Activated CD8-positive, alpha-beta T cell treated with anti-CD3 and anti-CD28 coated beads for 36 hours (primary cell): ENCODE measurements at regions not wholly inside any gene's neighbourhood (a gene's known extent, or its start where the extent isn't known, plus 50 kb on each side); places are given as distances from the start of the nearest gene placed in this dataset.

Experiments
- ATAC-seq: fragments of 200-7000 bp; cut with Tn5 transposase; one replicate; pipeline ENCODE4 v1.10.0; 2021; ENCODE audit warnings: mild to moderate bottlenecking, moderate library complexity
- CTCF ChIA-PET: fragments of 350-600 bp; sonication (Branson Sonifier 250); formaldehyde crosslinking; loops from one replicate; lab custom pipeline; 2021; ENCODE audit warnings: antibody characterized with exemption; lab: Charles Lee
- POLR2A ChIA-PET: fragments of 350-600 bp; sonication (Branson Sonifier 250); formaldehyde crosslinking; loops from one replicate; lab custom pipeline; 2021; ENCODE audit warnings: antibody characterized with exemption; lab: Charles Lee
- DNase-seq: peaks from one replicate; pipeline ENCODE4 v3.0.0-alpha.2; 2020
- H3K27ac Mint-ChIP-seq: one replicate; pipeline ENCODE4 v1.8.0; 2021; ENCODE audit warnings: mild to moderate bottlenecking, mixed read lengths
- H3K27me3 Mint-ChIP-seq: one replicate; pipeline ENCODE4 v1.8.0; 2021; ENCODE audit warnings: mixed read lengths
- H3K36me3 Mint-ChIP-seq: one replicate; pipeline ENCODE4 v1.8.0; 2021; ENCODE audit warnings: low read depth, mixed read lengths
- H3K4me1 Mint-ChIP-seq: one replicate; pipeline ENCODE4 v1.8.0; 2021; ENCODE audit warnings: low read depth, mixed read lengths
- H3K4me3 Mint-ChIP-seq: one replicate; pipeline ENCODE4 v1.8.0; 2021; ENCODE audit warnings: mild to moderate bottlenecking, moderate library complexity, mixed read lengths
- H3K9me3 Mint-ChIP-seq: one replicate; pipeline ENCODE4 v1.8.0; 2021; ENCODE audit warnings: mixed read lengths
- intact Hi-C: fragments of 100-400 bp; cut with micrococcal nuclease; formaldehyde crosslinking; loops from one replicate; pipeline ENCODE4 v1.10.0; 2022
- TF ChIP-seq, protein P1 (sequence below): fragments of 200-600 bp; IDR thresholded peaks from one replicate; pipeline ENCODE4 v1.8.0; 2022; ENCODE audit warnings: antibody characterized with exemption, mild to moderate bottlenecking

DNA sequence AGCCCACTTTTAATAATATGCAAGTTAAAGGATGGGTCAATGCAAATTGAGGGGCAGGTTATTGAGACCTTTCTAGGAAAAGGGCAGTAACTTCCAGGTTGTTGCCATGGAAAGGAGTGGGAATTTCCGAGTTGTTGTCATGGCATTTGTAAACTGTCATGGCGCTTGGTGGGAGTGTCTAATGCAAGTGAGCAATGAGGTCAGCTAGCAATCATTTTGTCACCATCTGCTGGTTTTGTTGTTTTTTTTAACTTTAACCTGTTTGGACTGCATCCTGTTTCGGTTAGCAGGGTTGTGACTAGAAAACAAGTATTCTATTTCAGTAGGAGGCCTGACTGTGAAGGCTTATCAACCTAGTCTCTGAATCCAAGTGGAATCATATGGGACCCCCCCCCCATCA is 85.8 kb upstream of the TSPAN11 start:
- peaks cover 5% of the 10 kb centered on the region for H3K4me1 Mint-ChIP-seq
- no peaks in the 10 kb centered on the region for H3K36me3 Mint-ChIP-seq
- TF ChIP-seq, protein P1, sequence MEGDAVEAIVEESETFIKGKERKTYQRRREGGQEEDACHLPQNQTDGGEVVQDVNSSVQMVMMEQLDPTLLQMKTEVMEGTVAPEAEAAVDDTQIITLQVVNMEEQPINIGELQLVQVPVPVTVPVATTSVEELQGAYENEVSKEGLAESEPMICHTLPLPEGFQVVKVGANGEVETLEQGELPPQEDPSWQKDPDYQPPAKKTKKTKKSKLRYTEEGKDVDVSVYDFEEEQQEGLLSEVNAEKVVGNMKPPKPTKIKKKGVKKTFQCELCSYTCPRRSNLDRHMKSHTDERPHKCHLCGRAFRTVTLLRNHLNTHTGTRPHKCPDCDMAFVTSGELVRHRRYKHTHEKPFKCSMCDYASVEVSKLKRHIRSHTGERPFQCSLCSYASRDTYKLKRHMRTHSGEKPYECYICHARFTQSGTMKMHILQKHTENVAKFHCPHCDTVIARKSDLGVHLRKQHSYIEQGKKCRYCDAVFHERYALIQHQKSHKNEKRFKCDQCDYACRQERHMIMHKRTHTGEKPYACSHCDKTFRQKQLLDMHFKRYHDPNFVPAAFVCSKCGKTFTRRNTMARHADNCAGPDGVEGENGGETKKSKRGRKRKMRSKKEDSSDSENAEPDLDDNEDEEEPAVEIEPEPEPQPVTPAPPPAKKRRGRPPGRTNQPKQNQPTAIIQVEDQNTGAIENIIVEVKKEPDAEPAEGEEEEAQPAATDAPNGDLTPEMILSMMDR = no peak
- no peak overlapping the region for H3K27ac Mint-ChIP-seq
- ChIA-PET POLR2A (no interaction called here), CTCF (no interaction called here)
- peaks cover 15% of the 10 kb centered on the region for H3K27me3 Mint-ChIP-seq
- no peak overlapping the region for H3K4me3 Mint-ChIP-seq
- DNase-seq (no peak), ATAC-seq (no peak)
- H3K9me3 Mint-ChIP-seq = no peaks in the 10 kb centered on the region
- intact Hi-C loops = no loop called here

DNA sequence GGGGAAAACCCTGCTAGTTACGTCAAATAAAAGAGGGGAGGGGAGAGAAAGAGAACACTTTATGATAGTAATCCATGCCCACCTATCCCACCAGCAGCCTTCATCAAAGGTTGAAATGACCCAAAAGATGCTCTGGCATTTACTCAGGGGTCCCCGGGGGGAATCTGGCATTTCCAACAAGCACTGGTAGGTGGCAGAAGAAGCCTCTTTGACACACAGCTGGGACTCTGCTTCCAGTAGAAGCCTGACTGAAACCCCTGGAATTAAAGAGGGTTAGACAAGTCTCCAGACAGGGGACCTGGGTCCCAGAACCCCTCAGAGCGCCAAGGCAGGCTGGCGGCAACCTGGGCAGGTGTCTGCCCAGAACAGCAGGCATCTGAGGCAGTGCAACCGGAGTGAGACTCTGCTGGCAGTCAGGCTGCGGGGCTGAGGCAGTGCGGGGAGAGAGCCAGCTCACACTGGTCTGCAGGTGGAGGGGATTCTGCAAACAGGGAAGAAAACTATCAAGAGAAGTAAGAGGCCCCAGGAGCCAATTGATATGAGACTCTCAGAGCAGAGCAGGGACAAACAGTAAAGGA is 85.0 kb upstream of the CAPRIN2 start:
- no peaks in the 10 kb centered on the region for H3K36me3 Mint-ChIP-seq
- TF ChIP-seq, protein P1 = no peak
- DNase-seq (no peak), ATAC-seq (no peak)
- no peak overlapping the region for H3K4me3 Mint-ChIP-seq
- POLR2A ChIA-PET = no interaction called here
- no peaks in the 10 kb centered on the region for H3K9me3 Mint-ChIP-seq
- H3K27ac Mint-ChIP-seq = no peak overlapping the region
- intact Hi-C loops = no loop called here
- peaks cover 5% of the 10 kb centered on the region for H3K4me1 Mint-ChIP-seq
- CTCF ChIA-PET = no interaction called here
- peaks cover 23% of the 10 kb centered on the region for H3K27me3 Mint-ChIP-seq

DNA sequence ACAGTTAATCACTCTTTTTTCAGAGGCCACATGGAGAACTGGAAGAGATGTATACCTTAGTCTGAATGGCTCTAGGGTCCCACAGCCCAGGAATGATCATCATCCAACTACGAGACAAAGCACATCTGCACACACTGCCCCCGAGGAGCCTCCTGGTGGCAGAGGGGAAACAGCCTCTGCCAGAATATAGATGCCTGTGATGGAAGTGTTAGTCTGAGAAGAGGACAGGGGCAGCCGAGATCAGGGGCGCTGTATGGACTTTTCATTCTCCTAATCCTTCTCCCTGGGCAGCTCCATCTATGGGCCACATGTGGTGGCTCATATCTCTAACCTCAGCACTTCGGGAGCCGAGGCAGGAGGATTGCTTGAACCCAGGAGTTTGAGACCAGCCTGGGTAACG is 82.8 kb upstream of the CAPRIN2 start:
- Mint-ChIP-seq H3K27ac (no peak overlapping the region), H3K9me3 (no peaks in the 10 kb centered on the region), H3K4me1 (no peaks in the 10 kb centered on the region), H3K36me3 (no peaks in the 10 kb centered on the region), H3K4me3 (no peak overlapping the region), H3K27me3 (peaks cover 23% of the 10 kb centered on the region)
- POLR2A ChIA-PET = no interaction called here
- ATAC-seq = no peak
- CTCF ChIA-PET = no interaction called here
- DNase-seq = no peak
- TF ChIP-seq, protein P1 = no peak
- intact Hi-C loops = no loop called here

DNA sequence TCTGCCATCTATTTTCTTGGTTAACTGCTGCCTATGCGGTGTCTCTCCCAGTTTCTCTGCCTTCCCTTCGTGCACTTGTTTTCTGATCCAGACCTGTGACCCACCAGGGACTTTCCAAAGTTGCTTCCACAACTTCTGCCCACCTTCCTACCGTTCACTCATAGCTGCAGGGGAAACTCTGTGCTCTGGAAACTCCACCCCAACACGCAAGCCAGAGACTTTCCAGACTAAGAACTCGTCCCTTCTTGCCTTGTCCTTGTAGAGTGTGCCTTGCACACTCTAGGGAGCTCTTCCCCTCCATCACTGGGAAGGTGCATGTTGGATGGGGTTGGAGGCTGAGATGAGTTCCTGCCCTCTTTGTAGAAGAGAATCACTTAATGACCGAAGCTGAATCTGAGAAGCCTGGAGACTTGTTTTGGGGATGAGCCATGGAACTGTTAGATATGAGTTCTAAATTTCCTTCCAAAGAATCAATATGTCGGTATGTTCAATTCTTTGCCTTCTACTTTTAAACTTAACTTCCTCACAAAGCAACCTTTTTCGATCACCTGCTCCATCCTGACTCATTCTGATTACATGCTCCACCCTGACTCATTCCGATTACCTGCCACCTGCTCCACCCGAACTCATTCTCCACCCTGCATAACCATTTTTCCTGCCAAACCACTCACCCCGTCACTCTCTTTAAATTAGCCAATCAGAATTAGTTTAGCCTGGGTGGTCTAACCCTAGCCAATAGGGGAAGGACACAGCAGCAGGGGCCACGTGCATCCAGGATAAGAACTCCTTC is 82.1 kb upstream of the CAPRIN2 start:
- no peak overlapping the region for H3K27ac Mint-ChIP-seq
- no peaks in the 10 kb centered on the region for H3K36me3 Mint-ChIP-seq
- H3K4me3 Mint-ChIP-seq = no peak overlapping the region
- POLR2A ChIA-PET = no interaction called here
- TF ChIP-seq, protein P1 = no peak
- ATAC-seq = no peak
- CTCF ChIA-PET = no interaction called here
- peaks cover 23% of the 10 kb centered on the region for H3K27me3 Mint-ChIP-seq
- H3K4me1 Mint-ChIP-seq = no peaks in the 10 kb centered on the region
- intact Hi-C loops = no loop called here
- H3K9me3 Mint-ChIP-seq = no peaks in the 10 kb centered on the region
- DNase-seq = no peak

DNA sequence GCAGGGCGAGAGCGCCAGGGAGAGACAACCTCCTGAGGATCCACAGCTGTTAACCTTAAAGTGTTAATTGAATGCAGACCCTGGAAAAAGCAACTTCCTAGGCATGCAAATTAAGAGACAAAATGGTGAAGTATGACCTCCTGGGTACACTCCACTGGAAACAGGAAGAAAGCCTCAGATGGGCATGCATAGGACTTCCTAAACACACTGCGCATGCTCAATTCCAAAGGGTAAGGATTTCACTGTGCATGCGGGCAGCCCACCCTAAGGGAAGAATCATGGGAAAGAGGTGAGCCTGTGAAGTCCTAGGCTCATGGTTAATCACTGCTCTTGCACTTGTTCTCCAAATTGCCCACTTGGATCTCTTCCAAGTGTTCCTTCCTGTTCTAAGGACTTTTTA is 80.5 kb upstream of the CAPRIN2 start:
- ChIA-PET POLR2A (no interaction called here), CTCF (no interaction called here)
- Mint-ChIP-seq H3K36me3 (no peaks in the 10 kb centered on the region), H3K27me3 (peaks cover 25% of the 10 kb centered on the region), H3K27ac (no peak overlapping the region), H3K4me1 (no peaks in the 10 kb centered on the region), H3K4me3 (no peak overlapping the region), H3K9me3 (no peaks in the 10 kb centered on the region)
- intact Hi-C loops = no loop called here
- TF ChIP-seq, protein P1 = no peak
- ATAC-seq (no peak), DNase-seq (no peak)
